NCI-H187 treated with DMSO at 0.1 percent for 48 hours (cell line): ENCODE measurements at regions not wholly inside any gene's neighbourhood (a gene's known extent, or its start where the extent isn't known, plus 50 kb on each side); places are given as distances from the start of the nearest gene placed in this dataset.

ENCODE experiments used
- DNase-seq: peaks from one replicate; lab custom pipeline; 2025; lab: John Stamatoyannopoulos, UW

DNA sequence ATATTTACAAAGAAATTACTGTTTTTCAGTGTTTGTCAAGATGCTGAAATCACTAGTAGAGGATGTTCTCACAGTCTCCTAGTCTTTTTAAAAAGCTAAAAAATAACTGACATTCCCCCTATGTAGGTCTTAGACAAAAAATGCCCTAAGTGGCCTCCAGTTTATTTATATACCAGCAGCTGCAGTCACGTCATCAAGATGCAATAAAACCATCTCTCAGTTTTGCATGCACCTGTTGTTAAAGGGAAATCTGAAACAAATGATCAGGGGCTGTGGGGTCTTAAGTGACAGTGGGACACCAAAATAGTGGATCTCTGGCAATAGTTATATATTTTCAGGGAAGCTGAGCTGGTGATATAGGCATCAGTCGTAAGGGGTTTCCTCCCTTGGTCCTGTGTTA lies 146.5 kb upstream of the ARPP21 start:
- no peak for DNase-seq

DNA sequence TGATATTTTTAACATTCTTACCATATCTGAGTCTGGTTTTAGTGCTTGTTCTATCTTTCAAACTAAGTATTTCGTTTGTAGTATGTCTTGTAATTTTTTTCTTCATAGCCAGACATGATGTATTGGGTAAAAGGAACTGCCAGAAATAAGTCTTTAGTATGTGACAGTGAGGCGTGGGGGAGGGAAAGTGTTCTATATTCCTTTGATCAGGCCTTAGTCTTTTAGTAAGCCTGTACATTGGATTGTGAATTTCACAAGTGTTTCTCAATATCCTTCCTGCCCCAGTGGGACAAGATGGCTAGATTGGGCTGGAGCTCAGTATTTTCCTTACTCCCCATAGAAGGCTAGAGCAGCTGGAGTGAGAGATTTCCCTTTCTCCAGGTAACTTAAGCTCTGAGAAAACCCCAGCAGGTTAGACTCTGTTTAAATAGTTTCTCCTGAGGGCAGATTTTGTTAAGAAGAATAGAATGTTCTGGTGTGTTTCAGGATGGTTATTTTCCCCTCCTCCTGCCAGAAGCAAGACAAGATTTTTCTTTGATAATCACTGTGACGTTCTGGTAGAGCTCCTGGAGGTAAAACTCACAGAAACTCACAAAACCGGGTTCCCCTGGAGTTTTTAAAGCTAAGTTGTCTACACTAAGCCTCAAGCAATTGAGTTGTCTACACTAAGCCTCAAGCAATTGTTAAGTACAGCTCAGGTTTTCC lies 140.7 kb upstream of the ARPP21 start:
- no peak for DNase-seq

DNA sequence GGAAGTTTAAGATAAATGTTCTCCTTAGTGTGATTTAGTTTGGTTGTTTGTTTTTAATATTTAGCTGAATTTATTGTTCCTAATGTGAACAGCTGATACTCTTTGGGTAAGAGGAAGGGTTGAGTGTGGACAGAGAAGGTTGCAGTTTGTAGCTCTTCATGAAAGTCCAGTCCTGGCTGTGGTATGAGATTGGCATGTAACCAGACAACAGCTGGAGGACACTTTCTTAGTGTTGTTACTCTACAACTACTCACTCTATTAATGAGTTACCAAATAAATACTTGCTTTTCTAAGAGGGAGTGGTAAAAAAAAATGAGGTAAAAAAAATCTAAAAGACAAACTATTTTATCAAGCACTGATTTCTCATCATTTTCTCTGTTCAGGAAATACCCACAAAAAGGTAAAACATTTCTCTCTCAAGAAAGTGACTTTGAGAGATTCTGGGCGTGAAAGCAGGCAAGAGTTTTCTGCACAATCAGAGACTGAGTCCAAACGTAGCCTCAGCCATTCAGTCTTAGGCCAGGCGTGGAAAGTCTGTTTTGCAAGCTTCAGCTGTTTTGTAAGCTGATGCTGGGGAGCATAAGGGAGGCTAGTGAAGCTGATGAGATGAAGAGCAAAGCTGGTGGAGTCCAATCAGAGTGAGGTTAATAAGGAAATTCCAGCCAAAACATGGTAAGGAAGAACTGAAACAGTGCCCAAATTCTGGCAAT lies 138.5 kb upstream of the ARPP21 start:
- DNase-seq: no peak

DNA sequence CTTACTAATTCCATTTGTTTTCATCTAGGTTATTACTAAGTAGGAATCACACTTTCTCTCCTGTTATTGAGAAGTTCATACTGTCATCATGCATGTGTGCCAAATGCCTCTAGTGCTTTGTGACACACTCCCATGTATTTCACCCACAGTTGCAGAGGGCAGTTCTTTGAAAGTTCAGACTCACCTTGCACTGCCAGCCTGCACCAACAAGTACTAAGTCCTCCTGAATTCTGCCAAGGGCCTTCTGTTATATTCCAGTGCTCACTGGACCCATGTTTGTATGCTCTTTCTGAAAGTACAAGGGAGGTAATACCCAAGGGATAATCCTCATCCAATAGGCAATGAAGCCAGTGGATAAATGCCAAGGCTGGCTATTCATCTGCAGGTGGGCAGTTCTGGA lies 136.6 kb upstream of the ARPP21 start:
- no peak for DNase-seq

DNA sequence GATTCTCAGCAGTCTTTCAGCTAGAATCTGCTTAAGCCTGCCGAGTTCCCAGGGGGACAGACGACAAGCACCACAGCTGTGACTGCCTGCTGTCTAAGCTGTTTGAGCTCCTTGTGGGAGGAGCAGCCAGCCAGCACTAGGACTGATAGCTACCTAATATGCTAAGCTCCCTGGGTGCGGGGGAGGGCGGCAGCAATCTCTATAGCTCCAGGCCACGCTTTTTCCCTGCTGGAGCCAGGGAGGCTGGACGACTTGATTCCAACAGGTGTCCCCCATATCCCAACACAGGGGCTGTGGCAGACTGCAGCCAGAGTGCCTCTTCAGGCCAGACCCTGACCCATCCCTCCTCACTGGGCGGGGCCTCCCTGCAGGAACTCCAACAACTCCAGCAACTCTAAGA lies 134.1 kb upstream of the ARPP21 start:
- no peak for DNase-seq

DNA sequence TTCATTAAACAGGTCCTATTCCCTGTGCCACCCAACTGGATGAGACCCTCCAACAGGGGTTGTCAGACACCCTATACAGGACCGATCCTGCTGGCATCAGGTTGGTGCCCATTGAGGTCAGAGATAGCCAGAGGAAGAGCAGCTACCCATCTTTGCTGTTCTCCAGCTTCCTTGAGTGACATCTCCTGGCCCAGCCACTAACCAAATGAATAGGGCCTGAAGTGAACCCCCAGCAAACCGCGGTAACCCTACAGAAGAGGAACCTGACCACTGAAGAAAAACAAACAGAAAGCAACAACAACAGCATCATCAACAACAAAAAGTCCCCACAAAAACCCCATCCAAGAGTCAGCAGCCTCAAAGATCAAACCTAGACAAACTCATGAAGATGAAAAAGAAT lies 133.6 kb upstream of the ARPP21 start:
- DNase-seq: no peak

DNA sequence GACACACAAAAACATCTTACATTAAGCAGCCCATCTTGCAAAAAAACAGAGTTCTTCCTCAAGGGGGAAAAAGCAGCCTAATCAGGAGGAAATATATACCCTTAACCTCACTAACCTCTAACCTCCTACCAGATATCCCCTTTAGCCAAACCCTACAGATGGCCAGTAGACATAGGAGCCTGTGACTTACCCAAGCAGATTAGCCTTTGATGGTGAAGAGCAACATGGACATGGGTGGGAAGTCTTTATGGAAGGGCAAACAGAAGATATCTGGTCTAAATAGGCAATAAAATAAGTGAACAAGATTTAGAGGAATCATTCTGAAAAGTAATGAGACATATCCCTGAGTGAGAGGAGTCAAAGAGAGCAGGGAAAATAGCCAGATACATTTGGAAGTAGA lies 119.4 kb upstream of the ARPP21 start:
- no peak for DNase-seq

DNA sequence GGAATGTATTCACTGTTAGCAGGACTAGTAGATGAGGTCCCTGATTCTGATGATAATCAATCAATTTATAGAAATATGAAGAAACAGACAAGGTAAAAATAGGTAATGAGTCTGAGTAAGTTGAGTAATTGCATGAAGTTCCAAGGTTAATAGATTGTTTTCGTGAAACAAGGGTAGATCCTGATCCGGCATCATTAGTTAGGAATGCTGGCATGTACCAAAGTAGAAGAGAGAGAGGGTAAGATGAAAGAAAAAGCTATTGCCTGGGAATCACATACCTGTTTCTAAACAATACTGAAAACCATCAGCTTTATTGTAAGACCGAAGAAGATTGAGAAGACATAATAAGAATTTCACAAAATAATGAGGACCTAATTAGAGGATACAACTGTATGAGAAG lies 118.1 kb upstream of the ARPP21 start:
- no peak for DNase-seq

DNA sequence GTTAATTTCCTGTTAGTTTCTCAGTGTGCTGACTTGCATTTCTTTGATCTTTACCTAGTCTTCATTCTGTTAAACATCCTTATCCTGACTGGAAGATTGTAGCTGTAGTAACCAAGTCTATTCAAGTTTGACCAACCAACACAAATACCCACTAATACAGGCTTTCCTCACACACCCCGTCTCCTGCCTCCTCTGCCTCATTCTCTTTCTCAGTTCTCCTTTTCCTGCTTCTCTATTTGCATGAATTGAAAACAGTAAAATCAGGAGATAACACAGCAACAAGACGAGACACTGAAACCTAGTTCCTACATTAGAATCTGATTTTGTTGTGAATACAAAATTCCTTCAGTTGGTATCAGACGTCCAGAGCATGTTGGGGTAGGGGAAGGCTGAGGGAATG lies 116.9 kb upstream of the ARPP21 start:
- no peak for DNase-seq

DNA sequence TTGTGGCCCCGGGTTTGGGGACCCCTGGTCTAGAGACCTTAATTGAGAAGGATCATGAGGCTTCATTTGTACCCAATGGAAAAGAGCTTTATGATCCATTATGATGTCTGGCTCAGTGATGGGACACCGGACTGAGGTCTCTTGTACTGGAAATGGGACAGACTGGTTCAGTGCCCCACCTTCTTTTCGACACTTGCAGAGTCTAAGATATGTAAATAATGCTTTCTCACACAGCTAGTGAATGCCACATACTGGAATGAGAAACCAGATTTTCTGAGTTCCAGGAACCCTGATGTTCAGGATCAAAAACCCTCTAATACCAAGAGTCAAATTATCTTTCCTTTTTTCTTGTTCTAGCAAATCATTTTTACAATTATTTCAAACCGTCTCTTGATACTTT lies 116.3 kb upstream of the ARPP21 start:
- DNase-seq: no peak

DNA sequence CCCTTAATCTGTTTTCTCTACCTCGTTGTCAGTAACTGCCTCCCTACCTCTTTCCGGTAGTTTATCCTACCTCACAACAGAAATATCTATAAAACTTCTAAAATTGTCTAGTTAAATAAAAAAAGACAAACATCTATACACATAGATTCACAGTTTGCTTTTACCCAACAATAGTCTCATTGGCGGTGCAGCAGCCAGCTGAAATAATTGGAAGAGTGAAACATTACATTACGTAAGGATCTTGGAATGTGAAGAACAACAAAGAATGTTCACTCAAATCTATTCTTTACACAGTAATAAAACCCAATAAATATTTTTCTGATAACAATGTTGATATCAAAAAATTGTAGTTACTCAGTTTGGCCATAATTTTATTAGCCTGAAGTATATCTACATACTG lies 115.5 kb upstream of the ARPP21 start:
- DNase-seq: no peak

DNA sequence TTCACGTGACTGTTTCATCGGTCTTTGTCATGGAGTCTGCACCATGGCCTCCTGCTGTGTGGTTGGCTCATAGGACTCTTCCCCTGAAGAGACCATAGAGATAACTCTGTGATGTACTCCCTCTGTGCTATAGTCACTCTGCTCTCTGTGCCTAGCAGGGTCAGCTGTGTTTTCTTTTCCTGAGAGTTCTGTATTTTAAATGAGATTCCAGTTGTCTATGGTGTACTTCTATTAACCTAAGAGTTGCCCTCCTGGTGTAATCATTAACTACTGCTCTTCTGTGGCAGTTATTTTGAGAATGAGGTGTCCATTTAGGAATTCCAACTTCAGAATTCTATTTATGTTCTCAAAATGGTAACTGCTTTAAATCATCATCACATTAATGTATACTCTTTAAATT lies 114.5 kb upstream of the ARPP21 start:
- DNase-seq: no peak

DNA sequence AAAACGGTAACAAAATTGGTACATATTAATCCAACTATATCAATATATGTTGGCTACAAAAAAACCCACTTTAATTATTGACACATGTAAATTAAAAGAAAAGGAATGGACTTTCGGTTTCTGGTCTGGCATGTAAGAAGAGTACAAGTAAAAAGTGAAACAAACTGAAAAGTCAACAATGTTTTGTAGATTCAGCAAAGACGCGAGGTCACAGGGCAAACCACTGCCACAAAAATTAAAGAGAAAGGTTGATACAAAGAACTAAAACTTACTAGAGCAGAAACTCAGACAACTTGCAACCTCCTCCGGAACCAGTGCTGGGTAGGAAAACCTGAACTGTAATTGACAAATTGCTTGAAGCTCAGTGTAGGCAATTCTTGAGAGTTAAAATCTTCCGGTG lies 110.6 kb upstream of the ARPP21 start:
- DNase-seq: no peak

DNA sequence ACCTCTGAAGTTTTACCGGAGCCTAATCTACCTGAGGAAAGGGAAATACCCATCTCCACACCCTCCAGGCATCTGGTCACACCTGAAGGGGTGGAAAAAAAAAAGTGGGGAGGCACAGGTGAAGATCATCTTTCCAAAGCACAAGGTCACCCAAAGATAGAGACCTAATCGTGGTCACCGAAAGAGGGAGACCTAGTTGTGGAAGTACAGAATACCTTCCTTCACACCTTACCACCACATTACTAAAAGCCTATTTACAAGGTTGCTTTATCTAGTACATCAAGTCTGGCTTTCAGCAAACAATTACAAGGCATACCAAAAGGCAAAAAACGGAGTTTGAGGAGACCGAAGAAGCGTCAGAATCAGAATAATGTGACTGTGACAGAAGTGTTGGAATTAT lies 110.0 kb upstream of the ARPP21 start:
- DNase-seq: no peak

DNA sequence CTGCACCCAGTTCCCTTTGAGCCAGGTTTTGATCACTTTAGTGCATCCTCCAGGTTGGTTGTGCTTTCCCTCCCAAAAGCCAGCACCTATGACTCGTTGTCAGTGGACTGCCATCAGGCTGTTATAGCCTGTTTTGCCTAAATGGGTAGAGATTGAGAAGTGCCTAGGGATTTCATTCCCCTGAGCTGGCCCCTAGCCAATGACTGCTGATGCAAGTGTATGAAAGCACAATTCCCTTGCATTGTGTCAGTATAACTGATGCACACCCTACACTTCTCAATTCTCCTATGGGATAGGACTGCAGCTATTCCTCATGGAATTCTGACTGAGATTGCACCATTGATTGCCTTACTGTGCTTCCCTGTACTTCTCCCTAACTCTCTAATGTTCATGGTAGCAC lies 102.1 kb upstream of the ARPP21 start:
- DNase-seq: no peak

DNA sequence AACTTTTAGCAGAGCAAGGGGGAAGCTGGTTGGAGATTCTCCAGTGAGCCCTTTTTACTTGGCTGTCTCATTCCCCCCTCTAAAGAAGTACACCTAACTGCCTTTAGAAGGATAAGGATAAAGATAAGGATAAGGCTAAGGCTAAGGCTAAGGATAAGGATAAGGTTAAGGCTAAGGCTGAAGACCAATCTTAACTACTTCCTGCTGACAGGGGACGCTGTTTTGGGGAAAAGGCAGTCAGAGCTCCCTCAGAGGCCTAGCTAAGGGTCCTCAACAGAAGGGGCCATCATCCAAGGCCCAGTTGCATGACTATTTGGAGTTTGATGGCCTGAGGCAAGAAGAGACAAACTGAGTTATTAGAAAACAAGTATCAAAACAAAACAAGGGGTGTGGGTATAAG lies 94.3 kb upstream of the ARPP21 start:
- DNase-seq: no peak

DNA sequence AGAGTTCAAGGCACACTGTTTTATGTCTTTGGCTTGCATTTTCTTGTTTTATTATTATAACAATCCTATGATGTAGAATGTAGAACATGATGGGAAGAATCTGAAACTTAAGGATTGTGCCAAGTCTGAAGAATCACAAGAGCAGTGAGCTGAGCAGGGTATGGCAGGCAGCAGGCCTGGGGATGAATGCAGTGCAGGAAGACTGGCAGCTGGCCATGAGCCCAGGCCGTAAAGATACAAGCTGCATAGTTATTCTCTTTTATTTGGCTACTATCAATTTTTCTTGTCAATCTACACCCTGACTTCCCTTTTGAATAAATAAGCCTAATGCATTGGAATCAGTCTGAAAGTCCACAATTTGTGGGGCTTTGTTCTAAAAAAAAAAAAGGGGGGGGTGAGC lies 89.6 kb upstream of the ARPP21 start:
- DNase-seq: no peak

DNA sequence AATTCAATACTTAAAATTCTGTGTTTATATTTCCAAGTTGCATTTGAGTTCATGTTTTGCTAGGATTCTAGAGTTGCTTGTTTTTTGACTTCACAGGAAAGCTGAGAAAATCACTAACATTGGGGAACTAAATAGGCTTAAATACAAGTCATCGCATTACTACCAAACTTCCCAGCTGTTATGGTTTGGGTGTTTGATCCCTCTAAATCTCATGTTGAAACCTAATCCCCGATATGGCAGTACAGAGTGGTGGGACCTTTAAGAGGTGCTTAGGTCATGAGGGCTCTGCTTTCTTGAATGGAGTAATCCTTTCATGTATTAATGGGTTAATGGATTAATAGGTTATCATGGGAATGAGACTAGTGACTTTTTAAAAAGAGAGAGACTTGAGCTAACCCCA lies 77.2 kb upstream of the ARPP21 start:
- no peak for DNase-seq

DNA sequence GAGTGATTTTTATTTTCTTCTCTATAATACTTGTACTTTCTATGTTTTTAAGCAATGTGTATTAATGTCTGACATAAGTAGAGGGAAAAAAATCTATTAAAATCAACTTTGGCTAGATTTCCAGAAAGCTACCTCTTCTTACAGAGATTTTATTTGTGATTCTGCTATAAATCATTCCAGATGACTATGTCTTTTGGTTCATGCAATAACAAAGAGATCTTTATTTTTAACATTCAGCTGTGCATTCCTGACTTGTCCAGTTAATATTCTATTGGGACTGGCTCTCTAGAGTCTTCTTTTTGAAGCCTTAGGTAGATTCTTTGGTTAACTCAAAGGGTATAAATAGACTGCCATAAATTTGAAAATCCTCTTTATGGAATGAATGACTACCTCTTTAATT lies 74.3 kb upstream of the ARPP21 start:
- DNase-seq: no peak
